ENCODE measurements at regions not wholly inside any gene's neighbourhood (a gene's known extent, or its start where the extent isn't known, plus 50 kb on each side); places are given as distances from the start of the nearest gene placed in this dataset.

- no peak for DNase-seq (ENCODE audit: low read depth in 2 of 2)
Observed at GRCh38 chr20:9981829-9982228, 53.0 kb upstream of the ANKEF1 start.

GRCh38 chr20:9978397-9979004 lies 56.3 kb upstream of the ANKEF1 start:
- peak; percentile 72 to 86 for DNase-seq (ENCODE audit: low read depth in 2 of 2)

- no peak for DNase-seq (ENCODE audit: low read depth in 2 of 2)
Observed at GRCh38 chr20:9977629-9978028, 57.2 kb upstream of the ANKEF1 start.

GRCh38 chr20:9974324-9974723 lies 60.5 kb upstream of the ANKEF1 start:
- DNase-seq (ENCODE audit: low read depth in 2 of 2) = no peak

GRCh38 chr20:9971746-9972145 lies 63.0 kb upstream of the ANKEF1 start:
- no peak for DNase-seq (ENCODE audit: low read depth in 2 of 2)

GRCh38 chr20:9969626-9970025 lies 65.2 kb upstream of the ANKEF1 start:
- no peak for DNase-seq (ENCODE audit: low read depth in 2 of 2)

- DNase-seq (ENCODE audit: low read depth in 2 of 2) = no peak
Observed at GRCh38 chr20:9968015-9968414, 66.8 kb upstream of the ANKEF1 start.

GRCh38 chr20:9966966-9967365 lies 67.8 kb upstream of the ANKEF1 start:
- no peak for DNase-seq (ENCODE audit: low read depth in 2 of 2)

- DNase-seq (ENCODE audit: low read depth in 2 of 2) = no peak
Observed at GRCh38 chr20:9963029-9963428, 71.8 kb upstream of the ANKEF1 start.

- DNase-seq (ENCODE audit: low read depth in 2 of 2) = no peak
Observed at GRCh38 chr20:9958693-9959092, 76.1 kb upstream of the ANKEF1 start.

- peak in 1 of 2 donors; percentile 2 for DNase-seq (ENCODE audit: low read depth in 2 of 2)
Observed at GRCh38 chr20:9955646-9956045, 79.1 kb upstream of the ANKEF1 start.

GRCh38 chr20:9949563-9949962 lies 85.2 kb upstream of the ANKEF1 start:
- DNase-seq (ENCODE audit: low read depth in 2 of 2) = peak in 1 of 2 donors; percentile 1

GRCh38 chr20:9945408-9945807 lies 89.4 kb upstream of the ANKEF1 start:
- no peak for DNase-seq (ENCODE audit: low read depth in 2 of 2)

- DNase-seq (ENCODE audit: low read depth in 2 of 2) = no peak
Observed at GRCh38 chr20:9942736-9943135, 92.1 kb upstream of the ANKEF1 start.

- no peak for DNase-seq (ENCODE audit: low read depth in 2 of 2)
Observed at GRCh38 chr20:9940329-9940728, 94.5 kb upstream of the ANKEF1 start.

- DNase-seq (ENCODE audit: low read depth in 2 of 2) = no peak
Observed at GRCh38 chr20:9939231-9939630, 95.6 kb upstream of the ANKEF1 start.

- DNase-seq (ENCODE audit: low read depth in 2 of 2) = no peak
Observed at GRCh38 chr20:9935285-9935684, 96.4 kb upstream of the PAK5 start.

- no peak for DNase-seq (ENCODE audit: low read depth in 2 of 2)
Observed at GRCh38 chr20:9930142-9930541, 91.3 kb upstream of the PAK5 start.

GRCh38 chr20:9928955-9929354 lies 90.1 kb upstream of the PAK5 start:
- DNase-seq (ENCODE audit: low read depth in 2 of 2) = no peak

- no peak for DNase-seq (ENCODE audit: low read depth in 2 of 2)
Observed at GRCh38 chr20:9928281-9928737, 89.4 kb upstream of the PAK5 start.

- DNase-seq (ENCODE audit: low read depth in 2 of 2) = no peak
Observed at GRCh38 chr20:9927224-9927623, 88.3 kb upstream of the PAK5 start.

- DNase-seq (ENCODE audit: low read depth in 2 of 2) = no peak
Observed at GRCh38 chr20:9926476-9926875, 87.6 kb upstream of the PAK5 start.

GRCh38 chr20:9926007-9926406 lies 87.1 kb upstream of the PAK5 start:
- no peak for DNase-seq (ENCODE audit: low read depth in 2 of 2)

- no peak for DNase-seq (ENCODE audit: low read depth in 2 of 2)
Observed at GRCh38 chr20:9923648-9924047, 84.8 kb upstream of the PAK5 start.
